Effector memory CD4-positive, alpha-beta T cell (primary cell): ENCODE measurements at regions not wholly inside any gene's neighbourhood (a gene's known extent, or its start where the extent isn't known, plus 50 kb on each side); places are given as distances from the start of the nearest gene placed in this dataset.
"Not testable (repeated sequence)": the region's sequence is repeated elsewhere in the genome, so short reads cannot be mapped to it uniquely, and the experiment has no call there.

ENCODE experiments used
- DNase-seq, 3 donors: peaks; one replicate each; pipeline ENCODE4 v3.0.0-alpha.2; 2020
- H3K27ac ChIP-seq: 2 replicates; pipeline ENCODE4 v1.7.0; 2013; ENCODE audit warnings: mild to moderate bottlenecking, low read length, moderate library complexity; ENCODE audit not compliant: insufficient read depth, poor library complexity, severe bottlenecking
- H3K27me3 ChIP-seq: replicated peaks from 2 replicates; pipeline ENCODE4 v1.7.0; 2013; ENCODE audit warnings: mild to moderate bottlenecking, low read length; ENCODE audit not compliant: insufficient read depth, control insufficient read depth, poor library complexity, severe bottlenecking
- H3K36me3 ChIP-seq: 2 replicates; pipeline ENCODE4 v1.7.0; 2013; ENCODE audit warnings: mild to moderate bottlenecking, low read length, moderate library complexity; ENCODE audit not compliant: control insufficient read depth, insufficient read depth
- H3K4me1 ChIP-seq: 2 replicates; pipeline ENCODE4 v1.7.0; 2013; ENCODE audit warnings: low read length, mild to moderate bottlenecking; ENCODE audit not compliant: control insufficient read depth, insufficient read depth, poor library complexity, severe bottlenecking
- H3K4me3 ChIP-seq: 2 replicates; pipeline ENCODE4 v1.7.0; 2013; ENCODE audit warnings: low read length, low read depth, mild to moderate bottlenecking; ENCODE audit not compliant: insufficient read depth, poor library complexity, severe bottlenecking
- H3K9me3 ChIP-seq: 2 replicates; pipeline ENCODE4 v1.7.0; 2013; ENCODE audit warnings: mild to moderate bottlenecking, low read length, moderate library complexity; ENCODE audit not compliant: control insufficient read depth

DNA sequence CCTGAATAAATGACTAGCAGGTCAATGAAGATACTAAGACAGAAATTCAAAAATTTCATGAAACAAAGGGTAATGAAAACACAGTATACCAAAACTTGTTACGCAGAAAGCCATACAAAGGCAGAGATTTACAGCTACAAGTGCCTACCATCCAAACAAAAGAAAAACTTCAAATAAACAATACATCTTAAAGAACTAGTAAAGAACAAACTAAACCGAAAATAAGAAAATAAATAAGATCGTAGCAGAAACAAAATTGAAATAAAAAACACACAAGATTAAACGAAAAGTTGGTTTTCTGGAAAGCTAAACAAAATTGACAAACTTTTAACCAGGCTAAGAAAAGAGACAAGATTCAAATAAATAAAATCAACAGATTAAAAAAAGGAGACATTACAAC is 51.5 kb downstream of the VPREB1 start:
- not testable (repeated sequence) for H3K4me3 ChIP-seq, H3K4me1 ChIP-seq, H3K27ac ChIP-seq, DNase-seq, H3K36me3 ChIP-seq, H3K9me3 ChIP-seq, H3K27me3 ChIP-seq

DNA sequence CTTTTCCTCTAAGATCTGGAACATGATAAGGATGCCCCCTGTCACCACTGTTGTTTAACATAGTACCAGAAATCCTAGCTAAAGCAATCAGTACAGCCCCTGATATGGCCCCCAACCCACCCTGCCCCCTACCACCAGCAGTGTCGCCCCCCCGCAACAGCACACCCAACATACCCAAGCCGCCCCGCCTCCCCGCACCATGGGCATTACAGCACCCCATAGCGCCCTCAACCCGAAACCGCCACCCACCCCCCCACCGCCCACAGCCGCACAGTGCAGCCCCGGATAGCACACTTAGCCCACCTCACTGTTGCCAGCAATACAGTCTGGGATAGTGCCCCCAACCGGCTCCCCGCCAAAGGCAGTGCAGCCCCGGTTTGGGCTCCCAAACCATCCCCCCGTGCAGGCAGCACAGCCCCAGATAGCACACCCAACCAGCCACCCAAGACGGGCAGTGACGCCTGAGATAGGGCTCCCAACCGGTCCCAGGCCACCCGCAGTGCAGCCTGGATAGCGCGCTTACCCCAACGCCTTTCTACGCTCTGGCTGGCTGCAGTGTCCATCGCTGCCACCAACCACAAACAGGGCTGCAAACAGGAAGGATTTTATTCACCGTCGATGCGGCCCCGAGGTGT is 52.7 kb downstream of the VPREB1 start:
- H3K4me1 ChIP-seq, H3K36me3 ChIP-seq, H3K9me3 ChIP-seq, H3K27me3 ChIP-seq, DNase-seq: not testable (repeated sequence)
- Histone ChIP-seq H3K27ac (peak overlapping the region; percentile 18), H3K4me3 (peak overlapping the region; percentile 62)

DNA sequence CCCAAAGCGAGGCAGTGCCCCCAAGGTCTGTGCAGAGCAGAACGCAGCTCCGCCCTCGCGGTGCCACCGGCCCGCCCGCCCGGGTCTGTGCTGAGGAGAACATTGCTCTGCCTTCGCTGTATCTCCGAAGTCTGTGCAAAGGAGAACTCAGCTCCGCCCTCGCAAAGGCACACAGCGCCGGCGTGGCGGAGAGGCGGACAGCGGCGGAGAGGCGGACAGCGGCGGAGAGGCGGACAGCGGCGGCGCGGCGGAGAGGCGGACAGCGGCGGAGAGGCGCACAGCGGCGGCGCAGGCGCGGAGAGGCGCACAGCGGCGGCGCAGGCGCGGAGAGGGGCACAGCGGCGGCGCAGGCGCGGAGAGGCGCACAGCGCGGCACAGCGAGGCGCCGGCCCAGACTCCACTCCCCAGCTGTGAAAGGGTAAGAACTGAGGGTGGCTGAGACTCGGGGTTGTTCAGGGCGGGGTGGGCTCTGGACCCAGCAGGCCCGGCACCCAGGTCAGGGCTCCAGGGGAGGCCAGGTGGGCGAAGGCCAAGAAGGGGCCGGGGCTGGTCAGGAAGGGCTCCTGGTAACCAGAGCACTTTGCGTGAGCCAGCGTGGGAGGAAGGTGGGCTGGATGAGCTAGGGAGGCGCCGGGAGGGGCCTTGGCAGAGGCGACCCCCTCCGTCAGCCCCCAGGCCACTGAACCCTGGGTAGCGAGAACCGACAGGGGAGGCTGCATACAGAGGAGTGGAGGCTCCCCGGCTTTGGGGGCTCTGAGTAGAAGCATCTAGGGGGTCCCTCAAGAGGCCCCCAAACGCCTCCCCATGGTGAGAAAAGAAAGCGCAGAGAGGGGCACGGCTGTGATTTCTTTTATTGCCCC is 53.4 kb downstream of the VPREB1 start:
- DNase-seq, result peak; percentile 57 to 65 (median 60)
- not testable (repeated sequence) for H3K4me1 ChIP-seq, H3K27me3 ChIP-seq, H3K36me3 ChIP-seq, H3K9me3 ChIP-seq
- Histone ChIP-seq H3K4me3 (peak overlapping the region; percentile 62), H3K27ac (peak overlapping the region; percentile 37)

DNA sequence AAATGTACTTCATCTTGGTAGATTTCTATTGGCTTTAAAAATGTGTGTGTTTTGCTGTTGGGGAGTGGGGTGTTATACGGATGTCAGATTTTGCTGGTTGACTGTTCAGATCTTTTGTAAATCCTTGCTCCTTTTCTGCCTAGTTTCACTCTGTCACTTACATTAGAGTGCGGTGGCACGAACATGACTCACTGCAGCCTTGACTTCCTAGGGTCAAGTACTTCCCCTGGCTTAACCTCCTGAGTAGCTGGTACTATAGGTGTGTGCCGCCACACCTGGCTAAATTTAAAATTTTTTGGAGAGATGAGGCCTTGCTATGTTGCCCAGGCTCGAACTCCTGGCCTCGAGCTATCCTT is 54.0 kb downstream of the VPREB1 start:
- H3K9me3 ChIP-seq, H3K4me1 ChIP-seq, H3K36me3 ChIP-seq, H3K27me3 ChIP-seq, H3K27ac ChIP-seq, DNase-seq: not testable (repeated sequence)
- H3K4me3 ChIP-seq, result peak overlapping the region; percentile 62

DNA sequence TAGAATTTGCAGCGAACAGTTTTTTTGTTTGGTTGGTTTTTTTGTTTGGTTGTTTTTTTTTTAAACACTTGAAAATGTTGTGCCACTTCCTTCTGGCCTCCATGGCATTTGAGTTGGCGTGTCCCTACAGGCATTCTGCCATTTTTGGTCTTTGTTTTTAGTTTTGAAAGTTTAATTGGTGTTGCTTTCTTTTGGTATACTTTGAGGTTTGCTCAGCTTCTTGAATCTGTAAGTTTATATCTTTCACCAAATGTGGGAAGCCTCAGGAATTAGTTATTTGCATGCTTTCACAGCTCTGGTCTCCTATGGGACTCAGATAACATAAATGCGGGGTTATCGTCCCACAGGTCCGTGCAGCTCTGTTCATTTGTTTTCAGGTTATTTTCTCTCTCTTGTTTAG is 55.9 kb downstream of the VPREB1 start:
- DNase-seq, H3K9me3 ChIP-seq, H3K27me3 ChIP-seq, H3K27ac ChIP-seq, H3K4me1 ChIP-seq, H3K36me3 ChIP-seq, H3K4me3 ChIP-seq: not testable (repeated sequence)

DNA sequence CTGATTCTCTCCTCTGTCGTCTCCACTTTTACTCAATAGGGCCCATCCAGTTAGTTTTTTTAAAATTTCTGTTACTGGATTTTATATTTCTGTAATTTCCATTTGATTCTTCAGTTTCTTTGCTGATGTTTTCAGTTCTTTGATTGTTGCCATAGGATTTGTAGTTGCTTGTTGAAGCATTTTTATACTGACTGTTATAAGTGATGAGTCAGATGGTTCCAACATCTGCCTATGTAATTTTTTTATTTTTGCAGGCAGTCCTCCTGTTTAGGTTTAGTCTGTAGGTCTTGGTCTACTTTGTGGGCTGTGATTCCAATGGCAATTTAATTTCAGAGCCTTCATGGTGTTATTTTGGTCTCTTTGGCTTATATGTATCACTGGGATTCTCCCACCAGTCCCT is 56.4 kb downstream of the VPREB1 start:
- H3K9me3 ChIP-seq, DNase-seq, H3K4me1 ChIP-seq, H3K4me3 ChIP-seq, H3K27ac ChIP-seq, H3K36me3 ChIP-seq, H3K27me3 ChIP-seq: not testable (repeated sequence)

DNA sequence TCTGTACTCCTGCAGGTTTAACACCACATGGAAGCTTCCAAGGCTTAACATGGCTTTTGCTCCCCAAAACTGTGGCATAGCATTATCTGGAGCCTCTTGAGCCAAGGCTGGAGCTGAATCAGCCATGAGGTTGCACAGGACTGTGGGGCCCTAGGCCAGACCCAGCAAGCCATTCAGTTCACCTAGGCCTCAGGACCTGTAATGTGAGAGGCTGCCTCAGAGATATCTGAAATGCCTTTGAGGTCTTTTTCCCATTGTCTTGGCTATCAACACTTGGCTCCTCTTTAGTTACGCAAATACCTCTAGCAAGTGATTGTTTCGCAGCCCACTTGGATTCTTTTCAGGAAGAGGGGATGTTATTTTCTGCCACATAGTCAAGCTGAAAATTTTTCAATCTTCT is 72.0 kb downstream of the VPREB1 start:
- Histone ChIP-seq H3K36me3 (no peaks in the 10 kb centered on the region), H3K4me3 (no peak overlapping the region), H3K9me3 (no peaks in the 10 kb centered on the region)

DNA sequence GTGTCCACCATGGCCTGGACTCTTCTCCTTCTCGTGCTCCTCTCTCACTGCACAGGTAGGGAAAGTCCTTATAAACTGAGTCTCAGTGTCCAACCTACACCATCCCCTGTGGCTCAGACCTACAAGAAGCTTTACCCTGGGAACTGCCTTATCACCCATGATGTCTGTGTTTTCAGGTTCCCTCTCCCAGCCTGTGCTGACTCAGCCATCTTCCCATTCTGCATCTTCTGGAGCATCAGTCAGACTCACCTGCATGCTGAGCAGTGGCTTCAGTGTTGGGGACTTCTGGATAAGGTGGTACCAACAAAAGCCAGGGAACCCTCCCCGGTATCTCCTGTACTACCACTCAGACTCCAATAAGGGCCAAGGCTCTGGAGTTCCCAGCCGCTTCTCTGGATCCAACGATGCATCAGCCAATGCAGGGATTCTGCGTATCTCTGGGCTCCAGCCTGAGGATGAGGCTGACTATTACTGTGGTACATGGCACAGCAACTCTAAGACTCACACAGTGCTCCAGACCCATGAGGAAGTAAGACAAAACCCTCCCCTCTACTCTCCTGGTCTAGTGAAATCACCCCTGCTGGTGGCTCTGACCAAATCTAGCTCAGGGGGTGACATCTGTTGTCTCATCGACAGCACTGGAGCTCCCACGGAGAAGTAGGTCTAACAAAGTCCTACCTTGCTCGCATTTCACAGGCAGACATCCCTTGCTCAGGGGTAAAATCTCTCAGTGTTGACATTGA is 74.3 kb downstream of the VPREB1 start:
- DNase-seq, result no peak
- Histone ChIP-seq H3K27ac (no peak overlapping the region), H3K36me3 (no peaks in the 10 kb centered on the region), H3K4me1 (no peaks in the 10 kb centered on the region), H3K27me3 (no peaks in the 10 kb centered on the region), H3K4me3 (no peak overlapping the region), H3K9me3 (no peaks in the 10 kb centered on the region)

More for the DNA sequence above, 72.0 kb downstream of the VPREB1 start:
- Histone ChIP-seq H3K4me1 (no peaks in the 10 kb centered on the region), H3K27me3 (no peaks in the 10 kb centered on the region), H3K27ac (no peak overlapping the region)
- DNase-seq, result no peak

DNA sequence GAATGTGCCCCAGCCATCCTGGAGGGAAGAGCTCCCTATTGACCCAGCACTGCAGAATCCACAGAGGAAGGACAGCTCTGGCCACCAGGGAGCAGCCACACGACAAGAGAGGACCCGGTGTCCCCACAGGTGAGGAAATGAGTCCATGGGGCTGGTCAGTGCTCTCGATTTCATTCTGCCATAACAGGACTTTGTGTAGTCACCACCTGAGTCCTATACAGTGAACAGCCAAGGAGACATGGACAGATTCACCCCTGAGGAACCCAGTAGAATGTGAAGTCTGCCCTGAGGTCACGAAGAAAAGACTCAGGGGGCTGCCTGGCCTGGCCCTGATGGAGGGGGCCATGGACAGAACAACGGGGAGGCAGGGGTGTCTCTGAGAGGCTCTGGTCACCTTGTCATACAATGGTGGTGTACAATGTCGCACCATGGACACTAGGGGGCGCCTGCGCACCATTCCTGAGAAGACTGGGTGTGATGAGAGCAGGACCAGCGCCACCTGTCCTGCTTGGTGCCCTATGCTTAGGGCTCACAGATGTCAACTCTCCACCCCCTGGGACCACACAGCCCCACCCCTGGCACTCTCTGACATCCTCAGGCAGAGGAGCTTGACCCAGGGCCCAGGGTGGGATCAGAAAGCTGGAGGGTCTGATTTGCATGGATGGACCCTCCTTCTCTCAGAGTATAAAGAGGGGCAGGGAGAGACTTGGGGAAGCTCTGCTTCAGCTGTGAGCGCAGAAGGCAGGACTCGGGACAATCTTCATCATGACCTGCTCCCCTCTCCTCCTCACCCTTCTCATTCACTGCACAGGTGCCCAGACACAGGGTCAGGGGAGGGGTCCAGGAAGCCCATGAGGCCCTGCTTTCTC is 77.4 kb downstream of the VPREB1 start:
- not testable (repeated sequence) for H3K4me1 ChIP-seq, H3K9me3 ChIP-seq, H3K36me3 ChIP-seq, H3K27ac ChIP-seq, H3K27me3 ChIP-seq, H3K4me3 ChIP-seq
- DNase-seq, result peak; percentile 21 to 58 (median 24)
